Heart left ventricle (tissue), 13 donors: ENCODE measurements at regions not wholly inside any gene's neighbourhood (a gene's known extent, or its start where the extent isn't known, plus 50 kb on each side); places are given as distances from the start of the nearest gene placed in this dataset.

Experiments
- CTCF ChIP-seq, 12 donors: fragments of 200-600 bp; sonication (generic) in 4 of 12; IDR thresholded peaks; one replicate each; pipeline versions ENCODE4 v1.5.0 to v1.8.0; 2018 to 2022; ENCODE audit warnings: antibody characterized with exemption in 12 of 12, mild to moderate bottlenecking in 5 of 12
- POLR2A ChIP-seq, 2 donors: fragments of 450-650 bp; IDR thresholded peaks; one replicate each; pipeline ENCODE4 v1.6.1; 2017; ENCODE audit warnings: antibody characterized with exemption in 2 of 2, mild to moderate bottlenecking in 2 of 2, moderate library complexity in 2 of 2
- donor health status: ischemic (EF 13 %, LVEDD 7.1; RV severe dilation, severe dysfunction).
- donor health status: DM: no; HTN: yes; CAD: no.
- donor health status: DM: no; HTN: no; CAD: no.
- donor health status: ischemic (EF 25% LVEDD 6.9; RV normal size, moderate dysfunction).
- donor health status: ischemic (EF 25% LVEDD 5.7; RV mildly dilated, moderate dysfunction).
- donor health status: ischemic (EF 35%, LVEDD 5.7; RV mildly dilated, moderate dysfunction).
- donor health status: nonischemic (EF 11% LVEDD 7.7; RV severe dilation, severe dysfunction).
- donor health status: DM: yes; HTN: yes; CAD: no.
- donor health status: PGD.
- donor health status: ischemic (EF 29% LVEDD 5.4; RV normal size, mild dysfunction).
- donor health status: nonischemic (EF 23%, LVEDD 6.1; RV moderate dilation, normal function).

- TF ChIP-seq CTCF (IDR thresholded peaks at IDR 0.05) (no peak), POLR2A (IDR thresholded peaks at IDR 0.05) (no peak)
These were observed 1166.5 kb upstream of the CDH18 start for GRCh38 chr5:21154526-21154925.
